HG03108 (cell line): ENCODE measurements at regions not wholly inside any gene's neighbourhood (a gene's known extent, or its start where the extent isn't known, plus 50 kb on each side); places are given as distances from the start of the nearest gene placed in this dataset.

Experiments
- ATAC-seq: cut with Tn5 transposase; IDR thresholded peaks from one replicate; pipeline ENCODE4 v1.9.1; 2021; ENCODE audit warnings: moderate library complexity; ENCODE audit not compliant: unreplicated experiment

DNA sequence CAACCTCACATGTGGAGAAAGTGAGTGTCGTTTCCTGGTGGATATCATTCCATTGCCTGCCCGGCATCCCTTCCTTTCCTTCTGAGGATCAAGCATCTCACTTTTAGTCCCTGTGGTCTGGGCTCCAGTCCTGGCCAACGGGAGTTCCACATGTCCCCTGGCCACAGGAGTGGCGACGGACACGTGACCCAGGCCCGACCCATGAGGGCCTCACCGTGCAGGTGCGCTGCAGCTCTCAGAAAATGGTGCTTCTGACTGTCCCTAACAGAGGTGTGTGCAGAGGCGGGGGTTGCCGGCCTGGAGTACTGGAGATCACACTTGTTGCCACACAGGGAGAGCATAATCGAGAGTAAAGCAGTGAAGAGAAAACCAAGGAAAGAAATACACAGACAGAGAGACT is 476.9 kb upstream of the FRG1 start:
- no peak for ATAC-seq

DNA sequence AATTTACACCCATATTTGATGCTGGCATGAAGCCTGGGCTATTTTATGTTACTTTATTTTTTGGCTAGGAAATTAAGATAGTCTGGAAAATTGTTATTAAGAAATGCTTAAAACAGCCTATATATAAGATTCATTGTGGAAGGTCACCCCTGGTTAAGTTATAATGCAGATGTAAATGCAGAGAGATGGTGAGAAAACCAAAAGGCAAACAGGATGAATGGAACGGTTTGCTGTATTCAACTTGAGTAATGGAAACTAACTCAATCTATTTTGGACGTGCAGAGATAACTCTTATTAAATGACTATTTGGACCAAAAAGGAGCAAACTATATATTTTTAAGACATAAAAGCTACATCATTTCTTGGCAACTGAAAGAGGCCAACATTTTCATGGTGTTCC is 446.3 kb upstream of the FRG1 start:
- ATAC-seq = no peak

DNA sequence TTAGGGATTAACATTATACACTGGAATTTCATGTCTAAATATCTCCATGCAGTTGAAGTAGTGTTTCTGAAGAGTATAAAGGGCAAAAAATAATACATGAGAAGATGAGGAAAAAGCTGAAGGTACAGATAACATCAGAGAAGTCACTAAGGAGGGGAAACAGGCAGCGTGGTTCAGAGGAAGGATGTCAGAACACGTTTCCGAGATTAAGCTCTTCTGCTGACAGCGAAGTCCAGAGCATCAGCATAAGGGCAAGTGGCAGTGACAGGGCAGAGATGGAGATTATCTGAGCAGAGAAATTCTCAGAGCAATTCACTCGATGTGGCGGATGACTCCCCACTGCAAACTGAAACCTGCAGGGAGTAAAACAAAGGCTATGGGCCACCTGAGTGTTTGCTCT is 443.2 kb upstream of the FRG1 start:
- no peak for ATAC-seq

GRCh38 chr4:189497996-189498395 is 442.7 kb upstream of the FRG1 start:
- no peak for ATAC-seq

- ATAC-seq = no peak
These were observed 442.2 kb upstream of the FRG1 start for GRCh38 chr4:189498457-189498856.

- no peak for ATAC-seq
These were observed 441.0 kb upstream of the FRG1 start for GRCh38 chr4:189499696-189500095.

DNA sequence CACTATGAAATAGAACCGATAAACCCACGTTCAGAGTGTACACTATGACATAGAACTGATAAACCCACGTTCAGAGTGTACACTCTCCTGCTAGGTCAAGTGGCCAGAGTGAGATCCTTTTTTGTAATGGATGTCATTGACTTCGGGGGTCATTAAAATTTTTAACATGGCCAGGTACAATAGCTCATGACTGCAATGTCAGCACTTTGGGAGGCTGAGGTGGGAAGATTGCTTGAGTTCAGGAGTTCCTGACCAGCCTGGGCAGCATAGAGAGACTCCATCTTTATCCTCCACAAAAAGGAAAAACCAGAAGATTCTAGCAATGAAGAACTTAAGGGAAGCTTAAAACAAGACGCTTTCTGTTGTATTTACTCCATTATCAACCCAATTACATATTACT is 439.7 kb upstream of the FRG1 start:
- no peak for ATAC-seq

DNA sequence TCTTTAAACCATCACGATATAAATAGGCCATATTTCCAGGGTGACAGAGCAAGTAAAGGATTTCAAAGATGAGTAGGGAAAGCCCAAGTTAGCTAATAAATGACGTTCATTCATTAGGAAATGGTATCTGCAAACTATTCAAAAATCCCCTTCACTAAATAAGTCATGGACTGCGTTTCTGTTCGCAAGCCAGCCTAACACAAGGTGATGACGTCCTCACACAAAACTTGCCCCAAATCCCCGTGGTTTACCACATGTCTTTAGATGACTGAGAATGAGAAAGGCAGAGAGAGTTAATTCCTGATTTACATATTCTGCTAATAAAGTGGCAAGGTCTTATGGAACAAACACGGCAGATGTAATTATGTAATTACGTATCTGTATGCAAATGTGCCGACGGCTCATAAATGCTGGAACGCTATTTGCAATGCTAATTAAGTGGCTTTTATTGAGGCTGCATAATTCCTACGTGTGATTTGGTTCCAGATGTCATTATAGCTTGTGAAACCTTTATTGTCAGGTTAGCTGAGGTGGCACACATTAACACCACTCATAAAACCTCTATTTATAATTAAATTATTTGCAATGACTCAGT is 437.7 kb upstream of the FRG1 start:
- ATAC-seq = no peak

- ATAC-seq = no peak
These were observed 436.5 kb upstream of the FRG1 start for GRCh38 chr4:189504220-189504619.

DNA sequence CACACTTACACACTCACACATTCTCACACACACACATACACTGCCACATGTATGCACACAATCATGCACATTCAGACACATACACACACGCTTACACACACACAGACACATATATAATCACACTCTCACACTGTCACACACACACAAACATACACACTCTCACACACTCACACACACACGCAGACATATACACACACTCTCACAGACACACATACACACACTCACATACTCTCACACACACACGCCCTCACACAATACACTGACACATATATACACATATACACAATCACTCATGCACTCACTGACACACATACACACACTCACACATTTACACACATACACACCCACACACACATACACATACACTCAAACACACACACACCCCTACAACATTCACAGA is 435.3 kb upstream of the FRG1 start:
- no peak for ATAC-seq

- no peak for ATAC-seq
These were observed 434.6 kb upstream of the FRG1 start for GRCh38 chr4:189506080-189506479.

DNA sequence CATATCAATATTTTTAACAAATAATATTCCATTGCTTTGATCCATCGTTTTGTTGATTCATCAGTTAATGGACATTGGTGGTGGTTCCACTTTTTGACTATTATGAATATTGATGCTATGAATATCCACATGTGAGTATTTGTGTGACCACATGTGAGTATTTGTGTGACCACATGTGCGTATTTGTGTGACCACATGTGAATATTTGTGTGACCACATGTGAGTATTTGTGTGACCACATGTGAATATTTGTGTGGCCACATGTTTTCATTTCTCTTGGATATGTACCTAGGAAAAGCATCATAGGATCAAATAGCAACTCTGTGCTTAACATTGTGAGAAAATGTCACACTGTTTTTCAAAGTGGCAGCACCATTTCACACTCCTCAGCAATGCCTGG is 433.6 kb upstream of the FRG1 start:
- no peak for ATAC-seq

- no peak for ATAC-seq
These were observed 430.1 kb upstream of the FRG1 start for GRCh38 chr4:189510601-189511000.

GRCh38 chr4:189511581-189511980 is 429.1 kb upstream of the FRG1 start:
- no peak for ATAC-seq

DNA sequence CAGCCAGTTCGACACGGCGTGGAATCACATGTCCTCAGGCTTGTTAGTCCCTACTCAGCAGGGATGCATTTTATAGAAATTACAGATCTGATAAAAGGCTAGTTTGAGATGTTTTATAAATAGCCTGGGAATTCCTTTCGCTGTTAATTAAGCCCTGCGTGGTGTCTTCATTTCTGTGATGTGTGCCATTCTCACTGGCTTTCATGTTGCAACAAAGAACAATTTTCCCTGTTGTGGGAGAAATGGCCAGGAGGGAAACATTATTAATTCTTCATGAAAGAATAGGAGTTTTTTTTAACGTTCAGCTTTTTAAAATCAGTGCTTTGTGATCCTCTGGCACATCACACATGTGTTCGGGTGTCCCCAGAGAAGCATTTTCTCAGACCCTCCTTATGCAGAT is 427.3 kb upstream of the FRG1 start:
- ATAC-seq = no peak

DNA sequence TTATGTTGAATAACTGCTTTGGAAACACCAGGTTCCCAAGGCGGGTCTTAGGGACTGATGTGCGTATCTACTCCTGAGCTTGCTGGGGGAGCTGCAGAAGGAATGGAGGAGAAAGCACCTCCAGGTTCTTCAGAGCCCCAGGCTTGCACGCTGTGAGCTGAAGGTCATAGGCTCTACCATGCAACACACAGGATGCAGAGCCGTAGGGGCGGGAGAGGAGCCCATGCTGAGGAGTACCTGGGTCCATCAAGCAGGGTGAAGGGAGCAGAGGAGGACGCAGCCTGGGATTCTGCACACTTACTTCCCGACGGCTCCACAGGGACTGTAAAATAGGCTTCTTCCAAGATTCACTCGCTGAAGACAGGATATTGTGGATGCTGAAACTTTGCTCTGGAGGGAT is 426.5 kb upstream of the FRG1 start:
- ATAC-seq = no peak

DNA sequence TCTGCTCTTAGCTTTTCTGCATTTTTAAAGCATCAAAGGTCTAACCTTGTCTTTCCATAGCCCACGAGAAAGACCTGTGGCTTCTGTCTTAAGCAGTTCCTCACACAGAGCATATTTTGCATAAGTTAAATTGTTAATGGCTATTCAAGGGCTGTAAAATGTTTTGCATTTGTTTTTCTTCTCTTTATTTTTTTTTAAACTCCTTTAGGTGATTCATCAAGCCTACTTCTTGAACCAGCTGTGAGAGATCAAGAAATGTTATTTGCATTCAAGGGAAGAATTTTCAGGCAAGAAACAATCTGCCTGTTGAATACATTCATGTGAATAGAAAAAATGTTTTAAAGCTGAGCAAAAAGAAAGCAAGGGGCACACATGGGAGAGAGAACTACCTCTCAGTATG is 423.8 kb upstream of the FRG1 start:
- ATAC-seq = no peak

- ATAC-seq = no peak
These were observed 421.5 kb upstream of the FRG1 start for GRCh38 chr4:189519186-189519585.

- ATAC-seq = no peak
These were observed 415.4 kb upstream of the FRG1 start for GRCh38 chr4:189525304-189525703.

- no peak for ATAC-seq
These were observed 409.8 kb upstream of the FRG1 start for GRCh38 chr4:189530848-189531247.

DNA sequence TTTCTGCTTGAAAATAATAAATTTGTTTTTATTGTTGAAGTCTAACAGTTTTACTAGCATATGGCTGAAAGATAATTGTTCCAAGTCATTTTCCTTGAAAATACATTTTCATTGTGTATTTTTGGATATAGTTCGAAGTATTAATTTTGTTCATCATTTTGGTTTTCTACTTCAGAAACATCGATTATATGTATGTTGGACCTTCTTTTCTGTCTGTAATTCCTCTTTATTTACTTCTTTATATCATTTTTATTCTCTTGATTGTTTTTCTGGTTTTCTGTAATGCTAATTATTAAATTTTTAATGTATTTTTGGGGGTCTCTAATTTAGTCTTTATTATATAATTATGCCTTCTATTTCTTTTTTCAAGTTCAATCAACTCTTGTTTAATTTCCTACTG is 407.1 kb upstream of the FRG1 start:
- ATAC-seq = no peak

DNA sequence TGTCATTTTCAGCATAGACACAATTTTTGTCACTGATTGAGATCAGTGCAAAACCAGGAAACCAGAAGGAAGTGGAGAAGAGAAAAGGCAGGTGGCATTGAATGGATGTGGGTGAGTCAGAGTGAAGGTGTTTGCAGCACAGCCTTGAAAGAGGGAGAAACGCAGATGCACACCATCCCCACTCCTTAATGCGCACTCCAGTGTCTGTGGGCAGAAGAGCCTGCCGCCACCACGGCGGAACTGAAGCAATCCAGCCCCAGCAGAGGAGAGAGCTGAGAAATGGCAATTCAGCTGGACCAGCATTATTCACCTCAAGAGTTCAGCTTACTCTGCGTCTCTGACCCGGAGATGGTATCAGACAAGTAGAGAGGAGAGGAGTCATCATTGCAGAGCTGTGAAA is 393.1 kb upstream of the FRG1 start:
- no peak for ATAC-seq

GRCh38 chr4:189548484-189549125 is 392.1 kb upstream of the FRG1 start:
- ATAC-seq = no peak
